GM12873 (cell line): ENCODE measurements at regions not wholly inside any gene's neighbourhood (a gene's known extent, or its start where the extent isn't known, plus 50 kb on each side); places are given as distances from the start of the nearest gene placed in this dataset.

Experiments
- CTCF ChIP-seq: IDR thresholded peaks from 2 replicates; pipeline ENCODE4 v1.5.1; 2012; ENCODE audit warnings: low read depth, mild to moderate bottlenecking, moderate library complexity, low read length, control low read depth; ENCODE audit not compliant: insufficient read depth; ENCODE audit errors: missing control alignments

- TF ChIP-seq CTCF: no peak
Measured at GRCh38 chr20:52438326-52438963, 246.9 kb upstream of the ZFP64 start.

GRCh38 chr20:52434453-52434852 lies 242.9 kb upstream of the ZFP64 start:
- no peak for TF ChIP-seq CTCF

DNA sequence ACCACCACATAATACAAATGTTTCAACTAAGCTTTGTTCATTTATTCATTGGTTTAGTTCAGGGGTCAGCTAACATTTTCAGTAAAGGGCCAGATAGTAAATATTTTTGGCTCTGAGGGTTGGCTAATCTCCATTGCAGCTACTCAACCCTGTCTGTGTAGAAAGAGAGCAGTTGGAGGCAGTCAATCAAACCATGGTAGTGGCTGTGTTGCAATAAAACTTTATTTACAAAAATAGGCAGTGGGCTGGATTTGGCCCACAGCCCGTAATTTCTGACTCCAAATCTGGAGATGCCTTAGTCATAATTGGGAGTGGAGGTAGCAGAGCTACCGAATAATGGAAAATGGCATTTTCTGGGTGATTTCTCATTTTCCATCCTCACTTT lies 242.5 kb upstream of the ZFP64 start:
- TF ChIP-seq CTCF: no peak

DNA sequence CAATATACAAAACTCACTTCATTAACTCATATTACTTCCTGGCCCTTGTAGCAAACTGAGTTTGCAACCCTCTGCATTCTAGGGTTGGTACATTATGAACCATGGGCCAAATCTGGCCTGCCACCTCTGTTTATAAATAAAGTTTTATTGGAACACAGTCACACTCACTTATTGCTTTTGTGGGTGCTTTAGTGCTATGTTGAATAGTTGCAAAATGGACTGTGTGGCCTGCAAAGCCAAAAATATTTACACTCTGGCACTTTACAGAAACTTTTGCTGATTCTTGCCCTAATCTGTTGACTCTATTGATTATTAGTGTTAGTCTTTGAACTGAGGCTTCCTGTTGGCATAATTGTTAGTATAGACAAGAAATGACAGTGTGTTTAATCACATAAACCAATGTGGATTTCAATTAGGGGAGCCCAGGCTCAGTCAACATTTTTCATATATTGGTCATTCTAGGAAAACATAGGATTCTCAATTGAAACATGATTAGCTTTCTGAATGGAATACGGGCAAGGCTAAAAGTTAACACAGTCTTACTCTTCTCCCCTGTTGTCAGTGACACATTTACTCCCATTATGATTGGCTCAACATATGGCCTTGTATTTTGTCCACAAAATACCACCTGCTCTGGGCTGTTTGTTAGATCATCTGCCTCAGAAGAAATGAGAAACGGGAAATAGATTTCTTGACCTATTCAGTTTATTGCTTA lies 241.9 kb upstream of the ZFP64 start:
- no peak for TF ChIP-seq CTCF

DNA sequence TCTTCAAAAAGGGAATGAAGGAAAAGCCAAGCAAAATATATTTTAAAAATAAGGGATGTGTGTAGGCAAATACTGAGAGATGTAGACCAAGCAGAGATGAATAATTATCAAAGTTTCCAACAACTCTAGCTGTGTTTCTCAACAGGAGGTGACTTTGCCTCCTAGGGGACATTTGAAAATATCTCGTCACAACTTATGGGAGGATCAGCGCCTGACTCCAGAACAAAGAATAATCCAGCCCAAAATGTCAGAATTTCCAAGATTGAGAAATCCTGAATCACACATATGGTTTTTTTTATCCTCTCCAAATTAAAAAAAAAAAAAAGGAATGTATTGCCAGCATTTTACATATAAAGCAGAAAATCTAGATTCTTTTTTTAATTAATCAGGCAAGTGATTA lies 241.2 kb upstream of the ZFP64 start:
- TF ChIP-seq CTCF: no peak

GRCh38 chr20:52429029-52429428 lies 237.4 kb upstream of the ZFP64 start:
- no peak for TF ChIP-seq CTCF

- TF ChIP-seq CTCF: no peak
Measured at GRCh38 chr20:52427960-52428359, 236.4 kb upstream of the ZFP64 start.
